Activated CD8-positive, alpha-beta T cell treated with anti-CD3 and anti-CD28 coated beads for 36 hours (primary cell): ENCODE measurements at regions not wholly inside any gene's neighbourhood (a gene's known extent, or its start where the extent isn't known, plus 50 kb on each side); places are given as distances from the start of the nearest gene placed in this dataset.

Source experiments
- ATAC-seq: fragments of 200-7000 bp; cut with Tn5 transposase; one replicate; pipeline ENCODE4 v1.10.0; 2021; ENCODE audit warnings: mild to moderate bottlenecking, moderate library complexity
- CTCF ChIA-PET: fragments of 350-600 bp; sonication (Branson Sonifier 250); formaldehyde crosslinking; loops from one replicate; lab custom pipeline; 2021; ENCODE audit warnings: antibody characterized with exemption; lab: Charles Lee
- POLR2A ChIA-PET: fragments of 350-600 bp; sonication (Branson Sonifier 250); formaldehyde crosslinking; loops from one replicate; lab custom pipeline; 2021; ENCODE audit warnings: antibody characterized with exemption; lab: Charles Lee
- DNase-seq: peaks from one replicate; pipeline ENCODE4 v3.0.0-alpha.2; 2020
- H3K27ac Mint-ChIP-seq: one replicate; pipeline ENCODE4 v1.8.0; 2021; ENCODE audit warnings: mild to moderate bottlenecking, mixed read lengths
- H3K27me3 Mint-ChIP-seq: one replicate; pipeline ENCODE4 v1.8.0; 2021; ENCODE audit warnings: mixed read lengths
- H3K36me3 Mint-ChIP-seq: one replicate; pipeline ENCODE4 v1.8.0; 2021; ENCODE audit warnings: low read depth, mixed read lengths
- H3K4me1 Mint-ChIP-seq: one replicate; pipeline ENCODE4 v1.8.0; 2021; ENCODE audit warnings: low read depth, mixed read lengths
- H3K4me3 Mint-ChIP-seq: one replicate; pipeline ENCODE4 v1.8.0; 2021; ENCODE audit warnings: mild to moderate bottlenecking, moderate library complexity, mixed read lengths
- H3K9me3 Mint-ChIP-seq: one replicate; pipeline ENCODE4 v1.8.0; 2021; ENCODE audit warnings: mixed read lengths
- CTCF ChIP-seq: fragments of 200-600 bp; IDR thresholded peaks from one replicate; pipeline ENCODE4 v1.8.0; 2022; ENCODE audit warnings: antibody characterized with exemption, mild to moderate bottlenecking
- intact Hi-C: fragments of 100-400 bp; cut with micrococcal nuclease; formaldehyde crosslinking; loops from one replicate; pipeline ENCODE4 v1.10.0; 2022

GRCh38 chr9:134550584-134550983 lies 91.0 kb upstream of the COL5A1 start:
- peaks cover 3% of the 10 kb centered on the region for H3K9me3 Mint-ChIP-seq
- no peak for ATAC-seq
- no peak overlapping the region for H3K27ac Mint-ChIP-seq
- POLR2A ChIA-PET = no interaction called here
- no peak overlapping the region for H3K4me3 Mint-ChIP-seq
- no peak for DNase-seq
- peaks cover 6% of the 10 kb centered on the region for H3K27me3 Mint-ChIP-seq
- H3K36me3 Mint-ChIP-seq = no peaks in the 10 kb centered on the region
- CTCF ChIA-PET = no interaction called here
- intact Hi-C loops = no loop called here
- no peak for TF ChIP-seq CTCF
- H3K4me1 Mint-ChIP-seq = no peaks in the 10 kb centered on the region

- Mint-ChIP-seq H3K36me3 (no peaks in the 10 kb centered on the region), H3K4me1 (no peaks in the 10 kb centered on the region), H3K4me3 (no peak overlapping the region), H3K9me3 (peaks cover 3% of the 10 kb centered on the region), H3K27ac (no peak overlapping the region), H3K27me3 (peaks cover 6% of the 10 kb centered on the region)
- ChIA-PET CTCF (no interaction called here), POLR2A (no interaction called here)
- intact Hi-C loops = no loop called here
- no peak for TF ChIP-seq CTCF
- no peak for DNase-seq
- ATAC-seq = no peak
These were observed 90.4 kb upstream of the COL5A1 start for GRCh38 chr9:134551176-134551575.

GRCh38 chr9:134551644-134552348 lies 89.8 kb upstream of the COL5A1 start:
- Mint-ChIP-seq H3K4me3 (no peak overlapping the region), H3K27me3 (peaks cover 6% of the 10 kb centered on the region), H3K9me3 (peaks cover 3% of the 10 kb centered on the region), H3K36me3 (no peaks in the 10 kb centered on the region), H3K27ac (no peak overlapping the region), H3K4me1 (no peaks in the 10 kb centered on the region)
- ATAC-seq (no peak), DNase-seq (no peak)
- CTCF ChIA-PET = no interaction called here
- intact Hi-C loops = no loop called here
- POLR2A ChIA-PET = no interaction called here
- TF ChIP-seq CTCF = no peak

- no peak for TF ChIP-seq CTCF
- ChIA-PET CTCF (no interaction called here), POLR2A (no interaction called here)
- intact Hi-C loops = no loop called here
- Mint-ChIP-seq H3K4me1 (no peaks in the 10 kb centered on the region), H3K27me3 (peaks cover 6% of the 10 kb centered on the region), H3K9me3 (peaks cover 3% of the 10 kb centered on the region), H3K27ac (no peak overlapping the region), H3K4me3 (no peak overlapping the region), H3K36me3 (no peaks in the 10 kb centered on the region)
- DNase-seq (no peak), ATAC-seq (no peak)
These were observed 89.1 kb upstream of the COL5A1 start for GRCh38 chr9:134552349-134552990.

- intact Hi-C loops = no loop called here
- Mint-ChIP-seq H3K36me3 (no peaks in the 10 kb centered on the region), H3K9me3 (peaks cover 3% of the 10 kb centered on the region), H3K27me3 (peaks cover 6% of the 10 kb centered on the region), H3K27ac (no peak overlapping the region), H3K4me1 (no peaks in the 10 kb centered on the region), H3K4me3 (no peak overlapping the region)
- DNase-seq = no peak
- ChIA-PET CTCF (no interaction called here), POLR2A (no interaction called here)
- no peak for ATAC-seq
- TF ChIP-seq CTCF = no peak
These were observed 88.3 kb upstream of the COL5A1 start for GRCh38 chr9:134553061-134553891.
